ENCODE measurements at regions not wholly inside any gene's neighbourhood (a gene's known extent, or its start where the extent isn't known, plus 50 kb on each side); places are given as distances from the start of the nearest gene placed in this dataset.

GRCh38 chr15:57777003-57777402 is 70.5 kb downstream of the POLR2M start:
- Histone ChIP-seq H2AFZ (ENCODE audit: low read depth, low read length) (no peak overlapping the region), H3K27ac (ENCODE audit: low read length) (no peak overlapping the region), H4K20me1 (ENCODE audit: insufficient read depth) (no peaks in the 10 kb centered on the region), H3K4me2 (ENCODE audit: low read length) (no peak overlapping the region), H3K9me2 (ENCODE audit: insufficient read depth, low read length) (no peaks in the 10 kb centered on the region), H3K36me3 (ENCODE audit: insufficient read depth, low read length) (no peaks in the 10 kb centered on the region), H3K9me3 (ENCODE audit: low read length) (no peaks in the 10 kb centered on the region), H3K79me2 (replicated peaks; ENCODE audit: insufficient read depth, low read length) (no peaks in the 10 kb centered on the region), H3K27me3 (ENCODE audit: insufficient read depth, low read depth, low read length) (no peaks in the 10 kb centered on the region), H3K9ac (ENCODE audit: low read length) (no peak overlapping the region), H3F3A (ENCODE audit: insufficient read depth, low read length, poor library complexity, severe bottlenecking) (no peaks in the 10 kb centered on the region), H3K4me3 (ENCODE audit: low read length) (no peak overlapping the region)
- TF ChIP-seq CTCF (IDR thresholded peaks at IDR 0.05; ENCODE audit: poor library complexity, severe bottlenecking) (no peak), POLR2AphosphoS5 (IDR thresholded peaks at IDR 0.05) (no peak), EP300 (conservative IDR thresholded peaks at IDR 0.05; ENCODE audit: poor library complexity, severe bottlenecking) (no peak), EZH2 (IDR thresholded peaks at IDR 0.05; ENCODE audit: borderline replicate concordance, insufficient read depth, low read length, poor library complexity, severe bottlenecking) (no peak), REST (IDR thresholded peaks at IDR 0.05; ENCODE audit: borderline replicate concordance) (no peak), SMC3 (conservative IDR thresholded peaks at IDR 0.05; ENCODE audit: poor library complexity) (no peak), RAD21 (conservative IDR thresholded peaks at IDR 0.05) (no peak), TAF1 (IDR thresholded peaks at IDR 0.05; ENCODE audit: low read depth) (no peak), MXI1 (conservative IDR thresholded peaks at IDR 0.05; ENCODE audit: poor library complexity, severe bottlenecking) (no peak)

GRCh38 chr15:57780471-57780870 is 74.0 kb downstream of the POLR2M start:
- Histone ChIP-seq H3K9me2 (ENCODE audit: insufficient read depth, low read length) (no peaks in the 10 kb centered on the region), H3K27me3 (ENCODE audit: insufficient read depth, low read depth, low read length) (no peaks in the 10 kb centered on the region), H3K9ac (ENCODE audit: low read length) (no peak overlapping the region), H2AFZ (ENCODE audit: low read depth, low read length) (no peak overlapping the region), H3K79me2 (replicated peaks; ENCODE audit: insufficient read depth, low read length) (no peaks in the 10 kb centered on the region), H4K20me1 (ENCODE audit: insufficient read depth) (no peaks in the 10 kb centered on the region), H3K27ac (ENCODE audit: low read length) (no peak overlapping the region), H3K36me3 (ENCODE audit: insufficient read depth, low read length) (no peaks in the 10 kb centered on the region), H3K4me2 (ENCODE audit: low read length) (no peak overlapping the region), H3K9me3 (ENCODE audit: low read length) (no peaks in the 10 kb centered on the region), H3K4me3 (ENCODE audit: low read length) (no peak overlapping the region), H3F3A (ENCODE audit: insufficient read depth, low read length, poor library complexity, severe bottlenecking) (no peaks in the 10 kb centered on the region)
- TF ChIP-seq CTCF (IDR thresholded peaks at IDR 0.05; ENCODE audit: poor library complexity, severe bottlenecking) (no peak), EP300 (conservative IDR thresholded peaks at IDR 0.05; ENCODE audit: poor library complexity, severe bottlenecking) (peak; percentile 44), POLR2AphosphoS5 (IDR thresholded peaks at IDR 0.05) (peak; percentile 35)
